Mucosa of rectum (tissue), 2 donors: ENCODE measurements at regions not wholly inside any gene's neighbourhood (a gene's known extent, or its start where the extent isn't known, plus 50 kb on each side); places are given as distances from the start of the nearest gene placed in this dataset.

Experiments
- H3K27ac ChIP-seq, 2 donors: one replicate each; pipeline ENCODE4 v1.7.0; 2013; ENCODE audit warnings: inconsistent platforms in 2 of 2, low read depth in 2 of 2, low read length in 2 of 2
- H3K27me3 ChIP-seq, 2 donors: one replicate each; pipeline ENCODE4 v1.7.0; 2013; ENCODE audit warnings: low read length in 2 of 2; ENCODE audit not compliant: control insufficient read depth in 2 of 2, insufficient read depth in 2 of 2
- H3K36me3 ChIP-seq, 2 donors: one replicate each; pipeline ENCODE4 v1.7.0; 2013; ENCODE audit warnings: low read length in 2 of 2; ENCODE audit not compliant: control insufficient read depth in 2 of 2, insufficient read depth in 2 of 2
- H3K4me1 ChIP-seq, 2 donors: one replicate each; pipeline ENCODE4 v1.7.0; 2013; ENCODE audit warnings: low read length in 2 of 2, mild to moderate bottlenecking in 1 of 2; ENCODE audit not compliant: control insufficient read depth in 2 of 2, insufficient read depth in 2 of 2
- H3K4me3 ChIP-seq, 2 donors: one replicate each; pipeline ENCODE4 v1.7.0; 2013; ENCODE audit warnings: low read length in 2 of 2
- H3K9ac ChIP-seq, 2 donors: one replicate each; pipeline ENCODE4 v1.7.0; 2013; ENCODE audit warnings: low read length in 2 of 2, low read depth in 1 of 2, mild to moderate bottlenecking in 1 of 2
- H3K9me3 ChIP-seq, 2 donors: one replicate each; pipeline ENCODE4 v1.7.0; 2013; ENCODE audit warnings: low read length in 2 of 2; ENCODE audit not compliant: control insufficient read depth in 2 of 2
- donor health status: healthy.
- donor health status: Normal muscosa, but diverticular disease.

GRCh38 chr11:127711748-127712147 lies 711.2 kb upstream of the KIRREL3 start:
- Histone ChIP-seq H3K4me3 (no peak overlapping the region), H3K27ac (no peak overlapping the region), H3K27me3 (no peaks in the 10 kb centered on the region), H3K9ac (no peak overlapping the region), H3K36me3 (no peaks in the 10 kb centered on the region), H3K4me1 (no peaks in the 10 kb centered on the region), H3K9me3 (no peaks in the 10 kb centered on the region)

DNA sequence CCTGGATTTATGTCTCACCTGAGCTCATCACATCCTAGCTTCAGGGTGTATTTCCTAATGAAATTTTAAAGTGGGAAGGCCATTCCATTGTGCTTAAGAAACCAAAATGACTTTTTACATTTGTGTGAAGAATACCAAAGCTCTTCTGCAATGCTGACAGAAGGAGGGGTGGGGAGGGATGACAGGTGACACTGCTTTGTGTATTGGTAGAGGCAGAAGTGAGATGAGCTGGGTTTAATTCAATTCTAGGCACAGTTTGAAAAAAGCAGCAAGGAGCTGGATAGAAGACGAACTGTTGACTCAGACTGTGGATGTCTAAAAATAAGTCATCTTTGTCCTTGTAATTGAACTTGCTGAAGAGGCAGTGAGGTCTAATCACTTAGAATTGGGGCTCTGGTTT lies 710.3 kb upstream of the KIRREL3 start:
- no peaks in the 10 kb centered on the region for H3K9me3 ChIP-seq
- H3K27ac ChIP-seq, result no peak overlapping the region
- H3K9ac ChIP-seq, result no peak overlapping the region
- H3K36me3 ChIP-seq, result no peaks in the 10 kb centered on the region
- H3K27me3 ChIP-seq, result no peaks in the 10 kb centered on the region
- no peak overlapping the region for H3K4me3 ChIP-seq
- H3K4me1 ChIP-seq, result no peaks in the 10 kb centered on the region

- H3K9ac ChIP-seq, result no peak overlapping the region
- no peaks in the 10 kb centered on the region for H3K27me3 ChIP-seq
- no peaks in the 10 kb centered on the region for H3K36me3 ChIP-seq
- no peaks in the 10 kb centered on the region for H3K9me3 ChIP-seq
- no peak overlapping the region for H3K27ac ChIP-seq
- no peak overlapping the region for H3K4me3 ChIP-seq
- no peaks in the 10 kb centered on the region for H3K4me1 ChIP-seq
Measured at GRCh38 chr11:127709960-127710359, 709.4 kb upstream of the KIRREL3 start.

- H3K27me3 ChIP-seq, result no peaks in the 10 kb centered on the region
- no peak overlapping the region for H3K27ac ChIP-seq
- no peaks in the 10 kb centered on the region for H3K9me3 ChIP-seq
- H3K9ac ChIP-seq, result no peak overlapping the region
- H3K4me1 ChIP-seq, result no peaks in the 10 kb centered on the region
- H3K4me3 ChIP-seq, result no peak overlapping the region
- no peaks in the 10 kb centered on the region for H3K36me3 ChIP-seq
Measured at GRCh38 chr11:127693686-127694085, 693.1 kb upstream of the KIRREL3 start.

GRCh38 chr11:127683321-127683720 lies 682.8 kb upstream of the KIRREL3 start:
- H3K36me3 ChIP-seq, result no peaks in the 10 kb centered on the region
- H3K27ac ChIP-seq, result no peak overlapping the region
- H3K27me3 ChIP-seq, result no peaks in the 10 kb centered on the region
- H3K4me3 ChIP-seq, result no peak overlapping the region
- H3K9me3 ChIP-seq, result no peaks in the 10 kb centered on the region
- no peak overlapping the region for H3K9ac ChIP-seq
- H3K4me1 ChIP-seq, result no peaks in the 10 kb centered on the region

- H3K27ac ChIP-seq, result no peak overlapping the region
- no peak overlapping the region for H3K9ac ChIP-seq
- no peaks in the 10 kb centered on the region for H3K27me3 ChIP-seq
- no peaks in the 10 kb centered on the region for H3K9me3 ChIP-seq
- no peak overlapping the region for H3K4me3 ChIP-seq
- H3K4me1 ChIP-seq, result no peaks in the 10 kb centered on the region
- no peaks in the 10 kb centered on the region for H3K36me3 ChIP-seq
Measured at GRCh38 chr11:127679816-127680545, 679.4 kb upstream of the KIRREL3 start.

GRCh38 chr11:127678631-127679030 lies 678.1 kb upstream of the KIRREL3 start:
- Histone ChIP-seq H3K4me1 (no peaks in the 10 kb centered on the region), H3K4me3 (no peak overlapping the region), H3K27me3 (no peaks in the 10 kb centered on the region), H3K27ac (no peak overlapping the region), H3K36me3 (no peaks in the 10 kb centered on the region), H3K9ac (no peak overlapping the region), H3K9me3 (no peaks in the 10 kb centered on the region)

GRCh38 chr11:127677660-127678425 lies 677.3 kb upstream of the KIRREL3 start:
- Histone ChIP-seq H3K9ac (no peak overlapping the region), H3K27ac (no peak overlapping the region), H3K36me3 (no peaks in the 10 kb centered on the region), H3K27me3 (no peaks in the 10 kb centered on the region), H3K4me3 (no peak overlapping the region), H3K9me3 (no peaks in the 10 kb centered on the region), H3K4me1 (no peaks in the 10 kb centered on the region)

DNA sequence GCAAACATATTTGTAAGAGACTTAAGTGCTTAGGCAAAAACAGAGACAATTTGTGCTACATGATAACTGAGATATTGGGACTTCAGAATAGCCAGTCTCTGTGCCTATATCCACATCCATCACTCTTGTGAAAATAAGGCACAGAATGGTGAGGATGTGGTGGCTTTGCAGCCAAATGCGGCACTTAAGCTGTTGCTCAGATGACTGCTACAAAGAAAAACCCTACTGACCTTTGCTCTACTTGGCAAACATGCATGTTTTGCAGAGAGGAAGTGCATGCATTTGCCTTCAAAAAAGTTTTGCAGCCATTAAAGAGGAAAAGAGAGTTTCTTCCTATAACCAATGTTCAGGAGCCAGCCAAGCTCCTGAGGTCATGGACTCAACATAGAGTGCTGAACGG lies 675.0 kb upstream of the KIRREL3 start:
- H3K4me3 ChIP-seq, result no peak overlapping the region
- H3K4me1 ChIP-seq, result no peaks in the 10 kb centered on the region
- H3K36me3 ChIP-seq, result no peaks in the 10 kb centered on the region
- no peaks in the 10 kb centered on the region for H3K9me3 ChIP-seq
- H3K27me3 ChIP-seq, result no peaks in the 10 kb centered on the region
- H3K9ac ChIP-seq, result no peak overlapping the region
- H3K27ac ChIP-seq, result no peak overlapping the region

DNA sequence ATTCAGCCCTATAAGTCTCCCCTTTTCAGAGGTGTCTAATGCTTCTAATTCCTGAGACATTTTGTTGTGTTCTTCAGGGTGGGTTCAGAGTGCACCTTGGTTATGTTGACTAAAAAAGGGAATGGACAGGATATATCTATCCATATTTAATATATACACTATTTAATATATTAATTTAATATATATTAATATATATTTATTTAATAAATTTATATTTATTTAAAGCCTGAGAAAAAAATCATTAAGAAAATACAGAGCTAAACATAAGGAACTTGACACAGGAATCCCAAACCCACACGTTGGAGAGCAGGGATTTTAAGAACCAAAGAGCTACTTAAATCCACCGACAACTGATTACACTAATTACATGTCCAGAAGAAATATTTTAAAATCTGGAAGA lies 674.2 kb upstream of the KIRREL3 start:
- no peak overlapping the region for H3K9ac ChIP-seq
- H3K27ac ChIP-seq, result no peak overlapping the region
- no peaks in the 10 kb centered on the region for H3K9me3 ChIP-seq
- H3K36me3 ChIP-seq, result no peaks in the 10 kb centered on the region
- H3K4me1 ChIP-seq, result no peaks in the 10 kb centered on the region
- no peaks in the 10 kb centered on the region for H3K27me3 ChIP-seq
- H3K4me3 ChIP-seq, result no peak overlapping the region
